GM12865 (cell line): ENCODE measurements at regions not wholly inside any gene's neighbourhood (a gene's known extent, or its start where the extent isn't known, plus 50 kb on each side); places are given as distances from the start of the nearest gene placed in this dataset.
"Not testable (repeated sequence)": the region's sequence is repeated elsewhere in the genome, so short reads cannot be mapped to it uniquely, and the experiment has no call there.

ENCODE experiments used
- DNase-seq: peaks from one replicate; pipeline ENCODE4 v3.0.0; 2010; ENCODE audit warnings: low read depth
- H3K4me3 ChIP-seq: 2 replicates; pipeline ENCODE4 v1.5.1; 2011; ENCODE audit warnings: mild to moderate bottlenecking, low read depth, low read length, control low read depth
- CTCF ChIP-seq: IDR thresholded peaks from 2 replicates; pipeline ENCODE4 v1.5.1; 2011; ENCODE audit warnings: low read length, control low read depth, low read depth, inconsistent platforms; ENCODE audit not compliant: insufficient read depth; ENCODE audit errors: missing control alignments

GRCh38 chr5:103883143-103883542, 320.6 kb upstream of the NUDT12 start:
- no peak for TF ChIP-seq CTCF
- no peak overlapping the region for H3K4me3 ChIP-seq
- DNase-seq = no peak

- DNase-seq = no peak
- TF ChIP-seq CTCF = no peak
- no peak overlapping the region for H3K4me3 ChIP-seq
These were observed 319.0 kb upstream of the NUDT12 start for GRCh38 chr5:103881560-103881959.

GRCh38 chr5:103867857-103868598, 305.4 kb upstream of the NUDT12 start:
- no peak for TF ChIP-seq CTCF
- no peak for DNase-seq
- no peak overlapping the region for H3K4me3 ChIP-seq

- no peak for DNase-seq
- no peak for TF ChIP-seq CTCF
- H3K4me3 ChIP-seq = no peak overlapping the region
These were observed 303.6 kb upstream of the NUDT12 start for GRCh38 chr5:103866169-103866568.

GRCh38 chr5:103862398-103862797, 299.8 kb upstream of the NUDT12 start:
- DNase-seq = no peak
- H3K4me3 ChIP-seq = no peak overlapping the region
- no peak for TF ChIP-seq CTCF

GRCh38 chr5:103860327-103860726, 297.7 kb upstream of the NUDT12 start:
- no peak for DNase-seq
- no peak for TF ChIP-seq CTCF
- H3K4me3 ChIP-seq = no peak overlapping the region

- H3K4me3 ChIP-seq, DNase-seq: not testable (repeated sequence)
These were observed 295.8 kb upstream of the NUDT12 start for GRCh38 chr5:103858367-103858766.
